Trophoblast cell (in vitro differentiated cells and primary cell): ENCODE measurements at regions not wholly inside any gene's neighbourhood (a gene's known extent, or its start where the extent isn't known, plus 50 kb on each side); places are given as distances from the start of the nearest gene placed in this dataset.

Experiments used
- DNase-seq, 2 donors: peaks; one replicate each; pipeline ENCODE4 v3.0.0-alpha.2; 2016
- H2AFZ ChIP-seq: 2 replicates; pipeline ENCODE4 v1.6.1; 2013; ENCODE audit warnings: low read length, moderate library complexity, mild to moderate bottlenecking; ENCODE audit not compliant: insufficient read depth, poor library complexity
- H2AK5ac ChIP-seq: 2 replicates; pipeline ENCODE4 v1.6.1; 2013; ENCODE audit warnings: mild to moderate bottlenecking, low read length
- H2BK120ac ChIP-seq: 2 replicates; pipeline ENCODE4 v1.6.1; 2013; ENCODE audit warnings: low read length, mild to moderate bottlenecking, moderate library complexity; ENCODE audit not compliant: insufficient read depth, poor library complexity
- H2BK12ac ChIP-seq: 2 replicates; pipeline ENCODE4 v1.6.1; 2013; ENCODE audit warnings: mild to moderate bottlenecking, low read length, moderate library complexity
- H2BK5ac ChIP-seq: 2 replicates; pipeline ENCODE4 v1.6.1; 2013; ENCODE audit warnings: low read length, low read depth, moderate library complexity, mild to moderate bottlenecking; ENCODE audit not compliant: poor library complexity
- H3K14ac ChIP-seq: 2 replicates; pipeline ENCODE4 v1.6.1; 2013; ENCODE audit warnings: mild to moderate bottlenecking, low read length
- H3K18ac ChIP-seq: 2 replicates; pipeline ENCODE4 v1.6.1; 2013; ENCODE audit warnings: mild to moderate bottlenecking, low read length
- H3K23ac ChIP-seq: 2 replicates; pipeline ENCODE4 v1.6.1; 2013; ENCODE audit warnings: low read length
- H3K27ac ChIP-seq: 2 replicates; pipeline ENCODE4 v1.5.1; 2013; ENCODE audit warnings: low read depth, mild to moderate bottlenecking, inconsistent platforms, low read length, moderate library complexity
- H3K27me3 ChIP-seq: 2 replicates; pipeline ENCODE4 v1.6.1; 2013; ENCODE audit warnings: inconsistent platforms, mild to moderate bottlenecking, low read length, moderate library complexity; ENCODE audit not compliant: insufficient read depth
- H3K36me3 ChIP-seq, 2 experiments: 1 replicate in 1 of 2; 2 replicates in 1 of 2; pipeline ENCODE4 v1.6.1; 2013; ENCODE audit warnings: low read length in 2 of 2, mild to moderate bottlenecking in 2 of 2, moderate library complexity in 1 of 2; ENCODE audit not compliant: insufficient read depth in 2 of 2, control insufficient read depth in 1 of 2
- H3K4ac ChIP-seq: 2 replicates; pipeline ENCODE4 v1.6.1; 2013; ENCODE audit warnings: low read depth, mild to moderate bottlenecking, low read length, moderate library complexity
- H3K4me1 ChIP-seq, 2 experiments: 1 replicate in 1 of 2; 2 replicates in 1 of 2; pipeline ENCODE4 v1.6.1; 2013; ENCODE audit warnings: low read length in 2 of 2, mild to moderate bottlenecking in 2 of 2, moderate library complexity in 1 of 2; ENCODE audit not compliant: insufficient read depth in 2 of 2, control insufficient read depth in 1 of 2
- H3K4me2 ChIP-seq: 2 replicates; pipeline ENCODE4 v1.6.1; 2013; ENCODE audit warnings: inconsistent platforms, mild to moderate bottlenecking, low read length, moderate library complexity
- H3K4me3 ChIP-seq: 2 replicates; pipeline ENCODE4 v1.5.1; 2013; ENCODE audit warnings: mild to moderate bottlenecking, low read depth, low read length, inconsistent platforms
- H3K79me1 ChIP-seq: one replicate; pipeline ENCODE4 v1.6.1; 2013; ENCODE audit warnings: low read length
- H3K79me2 ChIP-seq: 2 replicates; pipeline ENCODE4 v1.6.1; 2013; ENCODE audit warnings: low read length, mild to moderate bottlenecking; ENCODE audit not compliant: control insufficient read depth, insufficient read depth, poor library complexity
- H3K9ac ChIP-seq: 2 replicates; pipeline ENCODE4 v1.6.1; 2013; ENCODE audit warnings: mild to moderate bottlenecking, low read length
- H3K9me3 ChIP-seq: 2 replicates; pipeline ENCODE4 v1.6.1; 2013; ENCODE audit warnings: low read depth, mild to moderate bottlenecking, control low read depth, inconsistent platforms, low read length; ENCODE audit not compliant: insufficient read depth
- H4K12ac ChIP-seq: 2 replicates; pipeline ENCODE4 v1.6.1; 2013; ENCODE audit warnings: low read depth, mild to moderate bottlenecking, low read length, moderate library complexity
- H4K8ac ChIP-seq: 2 replicates; pipeline ENCODE4 v1.6.1; 2013; ENCODE audit warnings: low read depth, mild to moderate bottlenecking, low read length, moderate library complexity
- H4K91ac ChIP-seq: one replicate; pipeline ENCODE4 v1.6.1; 2013; ENCODE audit warnings: low read depth, mild to moderate bottlenecking, low read length, moderate library complexity
- WGBS: extraction: QIAGEN DNeasy Blood & Tissue Kit; methylation state at CpG from one replicate; pipeline ENCODE4 v1.1.7; 2013; ENCODE audit warnings: missing lambda C conversion rate; ENCODE audit not compliant: insufficient read length, insufficient coverage; ENCODE audit errors: extremely low coverage; 5-methylcytosine and 5-hydroxymethylcytosine counted together

DNA sequence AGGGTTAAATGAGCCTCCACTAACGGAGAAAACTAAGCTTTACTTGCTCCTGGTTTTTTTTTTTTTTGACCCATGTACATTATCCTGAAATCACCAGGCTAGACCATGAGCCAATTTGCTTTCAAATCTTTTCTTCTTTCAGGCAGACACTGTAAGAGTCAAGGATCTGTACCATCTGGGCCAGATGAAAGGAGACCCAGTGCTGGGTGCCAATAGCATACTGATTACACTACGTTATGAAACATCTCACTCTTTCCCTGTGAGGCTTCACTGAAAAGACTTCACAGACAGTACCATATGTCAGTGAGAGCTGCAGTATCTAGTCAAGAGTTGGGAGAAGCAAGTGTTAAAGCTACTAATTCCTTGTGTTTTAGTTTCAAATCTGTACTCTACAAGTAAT, 161.2 kb upstream of the PTPRD start:
- DNase-seq: no peak
- H2BK5ac ChIP-seq: no peak overlapping the region
- no peaks in the 10 kb centered on the region for H3K79me1 ChIP-seq
- no peaks in the 10 kb centered on the region for H3K79me2 ChIP-seq
- H3K27ac ChIP-seq: no peak overlapping the region
- no peak overlapping the region for H4K12ac ChIP-seq
- no peaks in the 10 kb centered on the region for H3K9me3 ChIP-seq
- H3K4me3 ChIP-seq: no peak overlapping the region
- no peak overlapping the region for H2AK5ac ChIP-seq
- WGBS: no CpG with 5 or more reads among the region's 2 CpGs
- no peak overlapping the region for H4K91ac ChIP-seq
- H3K4me2 ChIP-seq: no peak overlapping the region
- no peak overlapping the region for H3K9ac ChIP-seq
- no peak overlapping the region for H3K23ac ChIP-seq
- no peak overlapping the region for H3K14ac ChIP-seq
- no peaks in the 10 kb centered on the region for H3K27me3 ChIP-seq
- H3K36me3 ChIP-seq: no peaks in the 10 kb centered on the region
- H4K8ac ChIP-seq: no peak overlapping the region
- H2BK12ac ChIP-seq: no peak overlapping the region
- no peak overlapping the region for H3K4ac ChIP-seq
- H3K4me1 ChIP-seq: no peaks in the 10 kb centered on the region
- H2BK120ac ChIP-seq: no peak overlapping the region
- no peak overlapping the region for H3K18ac ChIP-seq
- H2AFZ ChIP-seq: no peak overlapping the region

DNA sequence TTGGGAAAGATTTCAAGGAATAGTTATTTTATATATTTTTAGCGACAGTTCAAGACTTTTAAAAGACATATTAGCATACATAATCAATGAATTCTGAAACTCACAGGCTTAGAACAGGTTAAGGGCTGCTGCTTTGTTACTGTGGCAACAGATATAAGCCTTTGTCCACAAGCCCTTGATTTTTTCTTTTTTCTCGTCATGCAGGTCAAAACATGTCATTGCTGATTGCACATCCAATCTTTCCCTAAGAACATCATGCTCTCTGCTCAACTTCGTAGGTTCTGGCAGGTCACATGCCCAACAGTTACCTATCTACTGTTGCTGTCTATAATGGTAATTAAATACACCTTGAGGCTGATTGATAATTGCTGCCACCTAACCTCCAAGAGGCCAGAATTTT, 172.5 kb upstream of the PTPRD start:
- Histone ChIP-seq H3K79me1 (no peaks in the 10 kb centered on the region), H2BK120ac (no peak overlapping the region), H4K91ac (no peak overlapping the region), H3K18ac (no peak overlapping the region), H4K8ac (no peak overlapping the region), H3K4me2 (no peak overlapping the region), H2BK12ac (no peak overlapping the region), H3K4ac (no peak overlapping the region), H3K9ac (no peak overlapping the region), H2AFZ (no peak overlapping the region), H2BK5ac (no peak overlapping the region), H3K36me3 (no peaks in the 10 kb centered on the region), H3K4me1 (no peaks in the 10 kb centered on the region), H3K14ac (no peak overlapping the region), H3K23ac (no peak overlapping the region), H3K27ac (no peak overlapping the region), H2AK5ac (no peak overlapping the region), H3K4me3 (no peak overlapping the region), H3K27me3 (no peaks in the 10 kb centered on the region), H3K9me3 (no peaks in the 10 kb centered on the region), H3K79me2 (no peaks in the 10 kb centered on the region), H4K12ac (no peak overlapping the region)
- no CpG with 5 or more reads among the region's 3 CpGs for WGBS
- DNase-seq: no peak

DNA sequence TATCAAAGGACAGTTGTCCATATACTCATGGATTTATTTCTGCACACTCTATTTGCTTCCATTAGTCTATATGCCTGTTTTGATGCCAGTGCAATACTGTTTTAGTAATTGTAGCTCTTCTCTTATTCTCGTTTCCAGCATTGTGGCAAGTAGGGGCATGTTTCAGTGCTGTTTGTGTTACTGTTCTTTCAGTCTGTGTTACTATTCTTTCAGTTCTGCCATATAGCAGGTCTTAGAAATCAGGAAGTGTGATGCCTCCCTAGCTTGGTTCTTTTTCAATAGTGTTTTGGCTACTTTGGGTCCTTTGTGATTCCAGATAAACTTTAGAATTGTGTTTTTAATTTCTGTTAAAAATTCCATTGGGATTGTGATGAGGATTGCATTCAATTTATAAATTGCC, 180.5 kb upstream of the PTPRD start:
- H3K4me2 ChIP-seq: no peak overlapping the region
- H3K36me3 ChIP-seq: no peaks in the 10 kb centered on the region
- no peak overlapping the region for H3K14ac ChIP-seq
- no peak overlapping the region for H3K18ac ChIP-seq
- no peak overlapping the region for H3K27ac ChIP-seq
- H2AFZ ChIP-seq: no peak overlapping the region
- no peaks in the 10 kb centered on the region for H3K9me3 ChIP-seq
- no peak overlapping the region for H2BK120ac ChIP-seq
- no peak overlapping the region for H4K12ac ChIP-seq
- H3K79me1 ChIP-seq: no peaks in the 10 kb centered on the region
- H3K23ac ChIP-seq: no peak overlapping the region
- H3K4ac ChIP-seq: no peak overlapping the region
- H3K9ac ChIP-seq: no peak overlapping the region
- H4K8ac ChIP-seq: no peak overlapping the region
- no peaks in the 10 kb centered on the region for H3K27me3 ChIP-seq
- no peak for DNase-seq
- WGBS: no CpG with 5 or more reads among the region's 1 CpG
- no peak overlapping the region for H4K91ac ChIP-seq
- no peak overlapping the region for H2BK5ac ChIP-seq
- H3K4me1 ChIP-seq: no peaks in the 10 kb centered on the region
- H2AK5ac ChIP-seq: no peak overlapping the region
- H3K79me2 ChIP-seq: no peaks in the 10 kb centered on the region
- no peak overlapping the region for H3K4me3 ChIP-seq
- no peak overlapping the region for H2BK12ac ChIP-seq

DNA sequence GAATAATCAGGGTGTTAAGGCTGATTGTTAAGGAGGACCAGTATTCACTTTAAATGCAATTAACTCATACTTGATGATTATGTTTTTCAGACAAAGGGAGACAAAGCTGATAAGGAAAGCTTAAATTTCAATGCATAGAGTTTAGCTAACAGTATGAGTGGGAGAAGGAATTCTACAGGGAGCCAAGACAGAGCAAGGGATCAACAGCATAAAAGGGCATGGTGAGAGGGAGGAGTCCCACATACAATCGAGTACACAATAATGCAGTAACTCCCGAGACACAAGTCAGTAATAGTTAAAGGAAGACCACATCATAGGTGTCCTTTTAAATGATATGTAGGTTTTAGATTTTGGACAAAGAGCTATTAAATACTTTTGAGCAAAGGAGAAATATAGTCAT, 191.7 kb upstream of the PTPRD start:
- no peaks in the 10 kb centered on the region for H3K36me3 ChIP-seq
- no peak overlapping the region for H2BK5ac ChIP-seq
- no peak overlapping the region for H2AFZ ChIP-seq
- no peak overlapping the region for H3K4me3 ChIP-seq
- DNase-seq: no peak
- H3K79me1 ChIP-seq: no peaks in the 10 kb centered on the region
- H3K23ac ChIP-seq: no peak overlapping the region
- no peak overlapping the region for H3K4ac ChIP-seq
- no peaks in the 10 kb centered on the region for H3K9me3 ChIP-seq
- H2BK12ac ChIP-seq: no peak overlapping the region
- no peak overlapping the region for H3K14ac ChIP-seq
- no peak overlapping the region for H3K9ac ChIP-seq
- H2AK5ac ChIP-seq: no peak overlapping the region
- H2BK120ac ChIP-seq: no peak overlapping the region
- H4K12ac ChIP-seq: no peak overlapping the region
- no peak overlapping the region for H4K91ac ChIP-seq
- H3K4me1 ChIP-seq: no peaks in the 10 kb centered on the region
- no peak overlapping the region for H3K27ac ChIP-seq
- no peak overlapping the region for H3K4me2 ChIP-seq
- no peaks in the 10 kb centered on the region for H3K27me3 ChIP-seq
- H3K18ac ChIP-seq: no peak overlapping the region
- no CpG with 5 or more reads among the region's 2 CpGs for WGBS
- no peaks in the 10 kb centered on the region for H3K79me2 ChIP-seq
- H4K8ac ChIP-seq: no peak overlapping the region
